Stomach (tissue), 4 donors: ENCODE measurements at regions not wholly inside any gene's neighbourhood (a gene's known extent, or its start where the extent isn't known, plus 50 kb on each side); places are given as distances from the start of the nearest gene placed in this dataset.

Experiments
- EP300 ChIP-seq: sonication (generic); formaldehyde crosslinking; IDR thresholded peaks from one replicate; pipeline ENCODE4 v1.6.1; 2017; ENCODE audit warnings: antibody characterized with exemption
- POLR2A ChIP-seq, 4 donors: fragments of 450-650 bp; IDR thresholded peaks; one replicate each; pipeline ENCODE4 v1.6.1; 2016; ENCODE audit warnings: antibody characterized with exemption in 4 of 4, control low read depth in 2 of 4, mild to moderate bottlenecking in 1 of 4, moderate library complexity in 1 of 4
- POLR2AphosphoS5 ChIP-seq, 3 donors: sonication (generic); formaldehyde crosslinking; IDR thresholded peaks; one replicate each; pipeline ENCODE4 v1.6.1; 2016; ENCODE audit warnings: antibody characterized with exemption in 3 of 3
- TF ChIP-seq, protein P1 (sequence below), 7 experiments: fragments of 450-650 bp in 4 of 7; fragments of 200-600 bp in 3 of 7; sonication (generic) in 3 of 7; IDR thresholded peaks; one replicate each; pipeline ENCODE4 v1.5.1; 2016 to 2019; ENCODE audit warnings: antibody characterized with exemption in 7 of 7, control low read depth in 2 of 7, mild to moderate bottlenecking in 1 of 7

DNA sequence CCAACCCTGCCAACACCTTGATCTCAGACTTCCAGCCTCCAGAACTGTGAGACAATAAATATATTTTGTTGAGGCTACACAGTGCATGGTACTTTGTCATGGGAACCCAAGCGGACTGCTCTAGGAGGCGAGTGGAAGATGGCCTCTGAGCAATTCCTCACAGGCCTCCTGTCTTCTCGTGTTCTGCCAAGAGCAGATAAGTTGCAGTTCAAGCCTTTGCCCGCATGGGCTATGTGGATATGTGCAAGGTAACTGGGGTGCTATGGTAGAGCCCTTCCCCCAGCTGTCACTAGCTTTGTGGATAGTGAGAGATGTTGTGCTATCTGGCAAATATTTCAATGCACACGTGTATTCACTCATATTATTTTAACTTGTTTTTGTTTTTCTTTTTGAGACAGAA is 156.0 kb upstream of the BCOR start:
- TF ChIP-seq, protein P1, sequence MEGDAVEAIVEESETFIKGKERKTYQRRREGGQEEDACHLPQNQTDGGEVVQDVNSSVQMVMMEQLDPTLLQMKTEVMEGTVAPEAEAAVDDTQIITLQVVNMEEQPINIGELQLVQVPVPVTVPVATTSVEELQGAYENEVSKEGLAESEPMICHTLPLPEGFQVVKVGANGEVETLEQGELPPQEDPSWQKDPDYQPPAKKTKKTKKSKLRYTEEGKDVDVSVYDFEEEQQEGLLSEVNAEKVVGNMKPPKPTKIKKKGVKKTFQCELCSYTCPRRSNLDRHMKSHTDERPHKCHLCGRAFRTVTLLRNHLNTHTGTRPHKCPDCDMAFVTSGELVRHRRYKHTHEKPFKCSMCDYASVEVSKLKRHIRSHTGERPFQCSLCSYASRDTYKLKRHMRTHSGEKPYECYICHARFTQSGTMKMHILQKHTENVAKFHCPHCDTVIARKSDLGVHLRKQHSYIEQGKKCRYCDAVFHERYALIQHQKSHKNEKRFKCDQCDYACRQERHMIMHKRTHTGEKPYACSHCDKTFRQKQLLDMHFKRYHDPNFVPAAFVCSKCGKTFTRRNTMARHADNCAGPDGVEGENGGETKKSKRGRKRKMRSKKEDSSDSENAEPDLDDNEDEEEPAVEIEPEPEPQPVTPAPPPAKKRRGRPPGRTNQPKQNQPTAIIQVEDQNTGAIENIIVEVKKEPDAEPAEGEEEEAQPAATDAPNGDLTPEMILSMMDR (IDR thresholded peaks at IDR 0.05), result no peak
- TF ChIP-seq EP300 (no peak), POLR2A (IDR thresholded peaks at IDR 0.05) (no peak), POLR2AphosphoS5 (IDR thresholded peaks at IDR 0.05) (no peak)
